DLD1 (cell line): ENCODE measurements at regions not wholly inside any gene's neighbourhood (a gene's known extent, or its start where the extent isn't known, plus 50 kb on each side); places are given as distances from the start of the nearest gene placed in this dataset.

ENCODE experiments used
- in situ Hi-C: cut with HindIII; loops from 2 replicates; pipeline ENCODE4 v1.10.0; 2017; ENCODE audit warnings: low sequenced_read_pairs

GRCh38 chr13:78029901-78030300, 111.3 kb upstream of the EDNRB start:
- in situ Hi-C loops: no loop called here

- in situ Hi-C loops: no loop called here
These were observed 110.3 kb upstream of the EDNRB start for GRCh38 chr13:78028960-78029359.

- in situ Hi-C loops: no loop called here
These were observed 106.4 kb upstream of the EDNRB start for GRCh38 chr13:78024996-78025395.

GRCh38 chr13:78022164-78022877, 103.7 kb upstream of the EDNRB start:
- in situ Hi-C loops: no loop called here

- in situ Hi-C loops: no loop called here
These were observed 102.2 kb upstream of the EDNRB start for GRCh38 chr13:78020861-78021260.

GRCh38 chr13:78015782-78016181, 97.2 kb upstream of the EDNRB start:
- in situ Hi-C loops: no loop called here

- in situ Hi-C loops: no loop called here
These were observed 93.4 kb upstream of the EDNRB start for GRCh38 chr13:78012046-78012445.

GRCh38 chr13:78004821-78005220, 86.2 kb upstream of the EDNRB start:
- in situ Hi-C loops: no loop called here

- in situ Hi-C loops: no loop called here
These were observed 81.1 kb upstream of the EDNRB start for GRCh38 chr13:77999746-78000145.

- in situ Hi-C loops: no loop called here
These were observed 75.5 kb upstream of the EDNRB start for GRCh38 chr13:77994166-77994565.

- in situ Hi-C loops: no loop called here
These were observed 72.4 kb upstream of the EDNRB start for GRCh38 chr13:77991003-77991402.

- in situ Hi-C loops: no loop called here
These were observed 70.7 kb upstream of the EDNRB start for GRCh38 chr13:77989281-77989680.

GRCh38 chr13:77988355-77988754, 69.7 kb upstream of the EDNRB start:
- in situ Hi-C loops: no loop called here

GRCh38 chr13:77986713-77987112, 68.1 kb upstream of the EDNRB start:
- in situ Hi-C loops: no loop called here

GRCh38 chr13:77985866-77986636, 67.4 kb upstream of the EDNRB start:
- in situ Hi-C loops: no loop called here

- in situ Hi-C loops: no loop called here
These were observed 62.8 kb upstream of the EDNRB start for GRCh38 chr13:77981281-77981881.

- in situ Hi-C loops: no loop called here
These were observed 62.0 kb upstream of the EDNRB start for GRCh38 chr13:77980592-77980991.

- in situ Hi-C loops: no loop called here
These were observed 61.2 kb upstream of the EDNRB start for GRCh38 chr13:77979721-77980385.

- in situ Hi-C loops: no loop called here
These were observed 56.9 kb upstream of the EDNRB start for GRCh38 chr13:77975358-77976042.

GRCh38 chr13:77969299-77969698, 50.7 kb upstream of the EDNRB start:
- in situ Hi-C loops: no loop called here
